Gastroesophageal sphincter (tissue), 4 donors: ENCODE measurements at regions not wholly inside any gene's neighbourhood (a gene's known extent, or its start where the extent isn't known, plus 50 kb on each side); places are given as distances from the start of the nearest gene placed in this dataset.

Experiments used
- ATAC-seq: fragments of 150-250 bp; one replicate; pipeline ENCODE4 v1.9.1; 2016; ENCODE audit warnings: mild to moderate bottlenecking, moderate library complexity
- H3K27ac ChIP-seq, 4 donors: fragments of 200-600 bp; sonication (generic) in 3 of 4; 1 replicate in 3 of 4; 2 replicates in 1 of 4; pipeline ENCODE4 v1.5.1; 2016 to 2019
- H3K27me3 ChIP-seq: fragments of 200-600 bp; sonication (generic); one replicate; pipeline ENCODE4 v1.5.1; 2019
- H3K36me3 ChIP-seq, 2 donors: fragments of 200-600 bp; sonication (generic); one replicate each; pipeline ENCODE4 v1.5.1; 2019; ENCODE audit warnings: control low read depth in 1 of 2
- H3K4me1 ChIP-seq, 3 donors: fragments of 200-600 bp; sonication (generic); 1 replicate in 2 of 3; 2 replicates in 1 of 3; pipeline ENCODE4 v1.5.1; 2016 to 2019; ENCODE audit warnings: control low read depth in 2 of 3
- H3K4me3 ChIP-seq, 2 donors: fragments of 200-600 bp; sonication (generic); one replicate each; pipeline ENCODE4 v1.5.1; 2019; ENCODE audit warnings: mild to moderate bottlenecking in 1 of 2, moderate library complexity in 1 of 2
- H3K9me3 ChIP-seq, 3 donors: fragments of 200-600 bp; sonication (generic); one replicate each; pipeline ENCODE4 v1.5.1; 2017 to 2019; ENCODE audit warnings: control low read depth in 2 of 3
- EP300 ChIP-seq: sonication (generic); formaldehyde crosslinking; IDR thresholded peaks from one replicate; pipeline ENCODE4 v1.6.1; 2017; ENCODE audit warnings: antibody characterized with exemption, mild to moderate bottlenecking
- POLR2A ChIP-seq, 2 donors: fragments of 450-650 bp; IDR thresholded peaks; one replicate each; pipeline ENCODE4 v1.6.1; 2017; ENCODE audit warnings: antibody characterized with exemption in 2 of 2, mild to moderate bottlenecking in 2 of 2, moderate library complexity in 1 of 2
- POLR2AphosphoS5 ChIP-seq: sonication (generic); formaldehyde crosslinking; IDR thresholded peaks from one replicate; pipeline ENCODE4 v1.6.1; 2017; ENCODE audit warnings: antibody characterized with exemption
- WGBS, 2 donors: methylation state at CpG; one replicate each; pipeline ENCODE4 v1.1.5; 2018; ENCODE audit warnings: low coverage in 1 of 2; 5-methylcytosine and 5-hydroxymethylcytosine counted together
- TF ChIP-seq, protein P1 (sequence below), 4 experiments: fragments of 200-600 bp in 2 of 4; fragments of 450-650 bp in 2 of 4; sonication (generic) in 1 of 4; IDR thresholded peaks; one replicate each; pipeline ENCODE4 v1.5.1; 2017 to 2019; ENCODE audit warnings: antibody characterized with exemption in 4 of 4, mild to moderate bottlenecking in 2 of 4, moderate library complexity in 2 of 4

- Histone ChIP-seq H3K36me3 (no peaks in the 10 kb centered on the region), H3K4me3 (no peak overlapping the region), H3K27me3 (peaks cover 7% of the 10 kb centered on the region), H3K4me1 (no peaks in the 10 kb centered on the region), H3K27ac (no peak overlapping the region), H3K9me3 (no peaks in the 10 kb centered on the region)
- WGBS, 2 donors, result 100% methylated on average over 1 of the region's 8 CpGs; no CpG with 5 or more reads in 1 of the 2 donors
- TF ChIP-seq POLR2A (IDR thresholded peaks at IDR 0.05) (no peak), POLR2AphosphoS5 (no peak), EP300 (no peak)
- no peak for ATAC-seq
Observed at GRCh38 chr10:42999385-43000020, 77.4 kb upstream of the RET start.

- no peaks in the 10 kb centered on the region for H3K36me3 ChIP-seq
- no peak overlapping the region for H3K27ac ChIP-seq
- peaks cover 7% of the 10 kb centered on the region for H3K27me3 ChIP-seq
- ATAC-seq, result no peak
- TF ChIP-seq POLR2AphosphoS5, result no peak
- H3K4me1 ChIP-seq, result no peaks in the 10 kb centered on the region
- H3K4me3 ChIP-seq, result no peak overlapping the region
- WGBS, 2 donors, result no CpG with 5 or more reads among the region's 3 CpGs
- H3K9me3 ChIP-seq, result no peaks in the 10 kb centered on the region
Observed at GRCh38 chr10:43000021-43000411, 76.9 kb upstream of the RET start.

DNA sequence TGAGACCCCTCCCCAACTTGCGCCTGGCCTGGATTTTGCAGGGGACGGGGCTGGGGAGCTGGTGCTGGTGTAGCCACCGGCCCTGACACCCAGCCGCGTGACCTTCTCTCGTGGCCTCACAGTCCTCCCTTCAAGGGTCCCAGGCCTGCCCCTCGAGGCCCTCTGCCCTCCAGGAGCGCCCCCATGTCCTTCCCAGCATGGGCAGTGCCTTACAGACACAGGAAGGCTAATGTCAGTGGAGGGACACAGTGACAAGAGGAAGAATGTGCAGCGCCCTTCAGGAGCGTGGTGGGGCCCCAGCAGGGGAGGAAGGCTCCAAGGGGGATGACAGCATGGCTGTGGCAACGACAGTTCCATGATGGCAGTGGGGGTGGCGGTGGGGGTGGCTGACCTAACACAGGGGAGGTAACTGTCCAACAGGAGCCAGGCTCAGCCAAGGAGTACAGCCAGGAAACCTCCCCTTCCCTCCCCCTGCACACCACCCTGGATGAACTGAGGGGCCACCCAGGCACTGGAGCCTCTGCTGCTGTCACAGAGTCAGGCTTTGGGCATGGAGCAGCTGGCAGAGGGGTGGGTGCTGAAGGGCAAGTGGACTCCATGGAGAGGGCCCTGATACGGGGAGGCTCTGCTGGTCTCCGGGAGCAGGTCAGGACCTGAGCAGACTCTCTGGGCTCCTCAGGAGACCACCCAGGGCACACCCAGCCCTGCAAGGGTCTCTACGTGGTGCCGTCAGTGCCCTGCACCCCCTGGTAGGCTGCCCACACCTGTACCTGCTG, 76.0 kb upstream of the RET start:
- Histone ChIP-seq H3K36me3 (no peaks in the 10 kb centered on the region), H3K4me3 (no peak overlapping the region), H3K9me3 (no peaks in the 10 kb centered on the region), H3K27me3 (peaks cover 7% of the 10 kb centered on the region), H3K4me1 (no peaks in the 10 kb centered on the region), H3K27ac (no peak overlapping the region)
- WGBS, 2 donors, result 77% methylated on average over 6 of the region's 16 CpGs; no CpG with 5 or more reads in 1 of the 2 donors
- no peak for TF ChIP-seq POLR2A (IDR thresholded peaks at IDR 0.05)
- no peak for ATAC-seq

- no CpG with 5 or more reads among the region's 3 CpGs for WGBS, 2 donors
- TF ChIP-seq POLR2A (IDR thresholded peaks at IDR 0.05), result no peak
- H3K27ac ChIP-seq, result no peak overlapping the region
- no peak for ATAC-seq
- no peak overlapping the region for H3K4me3 ChIP-seq
- no peaks in the 10 kb centered on the region for H3K36me3 ChIP-seq
- H3K4me1 ChIP-seq, result no peaks in the 10 kb centered on the region
- H3K27me3 ChIP-seq, result peaks cover 7% of the 10 kb centered on the region
- no peaks in the 10 kb centered on the region for H3K9me3 ChIP-seq
Observed at GRCh38 chr10:43001427-43001795, 75.5 kb upstream of the RET start.

DNA sequence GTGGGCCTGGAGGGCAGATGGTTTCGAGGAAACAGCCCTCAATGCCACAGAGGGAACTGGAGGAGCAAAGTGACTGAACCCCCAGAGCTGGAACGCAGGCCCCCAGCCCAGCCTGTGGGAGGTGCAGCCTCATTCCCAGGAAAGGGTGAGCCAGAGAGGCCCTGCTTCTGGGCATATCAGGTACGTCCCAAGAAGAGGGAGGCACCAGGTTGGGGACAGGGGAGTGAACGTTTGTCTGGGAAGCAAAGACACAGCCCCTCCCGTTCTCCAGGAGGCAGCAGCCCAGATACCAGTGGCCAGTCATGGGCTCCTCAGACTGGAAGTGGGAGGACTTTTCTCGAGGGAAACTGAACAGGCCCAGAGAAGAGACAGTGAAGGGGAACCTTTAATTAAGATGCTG, 74.3 kb upstream of the RET start:
- peaks cover 7% of the 10 kb centered on the region for H3K27me3 ChIP-seq
- H3K27ac ChIP-seq, result no peak overlapping the region
- ATAC-seq, result no peak
- H3K4me1 ChIP-seq, result no peaks in the 10 kb centered on the region
- TF ChIP-seq, protein P1, sequence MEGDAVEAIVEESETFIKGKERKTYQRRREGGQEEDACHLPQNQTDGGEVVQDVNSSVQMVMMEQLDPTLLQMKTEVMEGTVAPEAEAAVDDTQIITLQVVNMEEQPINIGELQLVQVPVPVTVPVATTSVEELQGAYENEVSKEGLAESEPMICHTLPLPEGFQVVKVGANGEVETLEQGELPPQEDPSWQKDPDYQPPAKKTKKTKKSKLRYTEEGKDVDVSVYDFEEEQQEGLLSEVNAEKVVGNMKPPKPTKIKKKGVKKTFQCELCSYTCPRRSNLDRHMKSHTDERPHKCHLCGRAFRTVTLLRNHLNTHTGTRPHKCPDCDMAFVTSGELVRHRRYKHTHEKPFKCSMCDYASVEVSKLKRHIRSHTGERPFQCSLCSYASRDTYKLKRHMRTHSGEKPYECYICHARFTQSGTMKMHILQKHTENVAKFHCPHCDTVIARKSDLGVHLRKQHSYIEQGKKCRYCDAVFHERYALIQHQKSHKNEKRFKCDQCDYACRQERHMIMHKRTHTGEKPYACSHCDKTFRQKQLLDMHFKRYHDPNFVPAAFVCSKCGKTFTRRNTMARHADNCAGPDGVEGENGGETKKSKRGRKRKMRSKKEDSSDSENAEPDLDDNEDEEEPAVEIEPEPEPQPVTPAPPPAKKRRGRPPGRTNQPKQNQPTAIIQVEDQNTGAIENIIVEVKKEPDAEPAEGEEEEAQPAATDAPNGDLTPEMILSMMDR (IDR thresholded peaks at IDR 0.05), result no peak
- TF ChIP-seq EP300 (no peak), POLR2A (IDR thresholded peaks at IDR 0.05) (no peak)
- 40% methylated on average over 6 of the region's 6 CpGs; no CpG with 5 or more reads in 1 of the 2 donors for WGBS, 2 donors
- peaks cover 0 to under 1% (median 0%) of the 10 kb centered on the region in 3 donors for H3K9me3 ChIP-seq
- no peak overlapping the region for H3K4me3 ChIP-seq
- no peaks in the 10 kb centered on the region for H3K36me3 ChIP-seq

DNA sequence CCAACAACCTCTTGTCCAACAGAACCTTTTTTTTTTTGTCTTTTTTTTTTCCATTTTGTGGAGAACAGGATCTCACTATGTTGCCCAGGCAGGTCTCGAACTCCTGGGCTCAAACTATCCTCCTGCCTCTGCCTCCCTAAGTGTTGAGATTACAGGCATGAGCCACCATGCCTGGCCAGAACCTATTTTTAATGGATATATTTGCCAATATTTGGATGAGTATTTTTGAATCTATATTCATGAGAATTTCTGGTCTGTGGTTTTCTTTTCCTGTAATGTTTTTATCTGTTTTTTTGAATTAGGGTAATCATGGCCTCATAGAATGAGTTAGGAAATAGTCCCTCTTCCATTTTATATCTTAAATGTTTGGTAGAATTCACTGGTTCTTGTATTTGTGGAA, 70.4 kb upstream of the RET start:
- TF ChIP-seq POLR2A (IDR thresholded peaks at IDR 0.05) (no peak), EP300 (no peak), POLR2AphosphoS5 (no peak)
- TF ChIP-seq, protein P1 (IDR thresholded peaks at IDR 0.05), result no peak
- H3K27ac ChIP-seq, result no peak overlapping the region
- peaks cover 0 to 28% (median 0%) of the 10 kb centered on the region in 3 donors for H3K9me3 ChIP-seq
- H3K4me1 ChIP-seq, result no peaks in the 10 kb centered on the region
- no peaks in the 10 kb centered on the region for H3K36me3 ChIP-seq
- no peak overlapping the region for H3K4me3 ChIP-seq
- H3K27me3 ChIP-seq, result no peaks in the 10 kb centered on the region
- ATAC-seq, result no peak
- WGBS, 2 donors, result 63 to 80% methylated on average over 1 of the region's 1 CpG

DNA sequence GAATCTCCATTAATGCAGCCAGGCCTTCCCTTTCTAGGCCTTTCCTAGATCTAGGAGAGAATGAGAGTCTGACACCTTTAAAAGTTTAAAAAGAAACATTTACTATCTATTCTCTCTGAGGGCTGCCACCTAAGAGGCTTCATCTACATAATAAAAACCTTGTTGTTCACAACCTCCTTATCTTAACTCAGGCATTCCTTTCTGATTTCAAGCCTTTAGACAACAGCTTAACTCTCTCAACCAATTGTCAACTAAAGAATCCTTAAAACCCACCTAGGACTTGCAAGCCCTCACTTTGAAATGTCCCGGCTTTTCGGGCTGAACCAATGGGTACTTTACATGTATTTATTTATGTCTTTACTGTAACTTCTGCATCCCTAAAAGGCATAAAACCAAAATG, 64.3 kb upstream of the RET start:
- TF ChIP-seq POLR2AphosphoS5 (no peak), EP300 (no peak), POLR2A (IDR thresholded peaks at IDR 0.05) (no peak)
- TF ChIP-seq, protein P1 (IDR thresholded peaks at IDR 0.05), result no peak
- Histone ChIP-seq H3K4me3 (no peak overlapping the region), H3K36me3 (no peaks in the 10 kb centered on the region), H3K4me1 (no peaks in the 10 kb centered on the region), H3K9me3 (peaks cover 0 to 49% (median 0%) of the 10 kb centered on the region in 3 donors), H3K27ac (no peak overlapping the region), H3K27me3 (no peaks in the 10 kb centered on the region)
- 87% methylated on average over 2 of the region's 2 CpGs; no CpG with 5 or more reads in 1 of the 2 donors for whole genome bisulfite sequencing, 2 donors
- ATAC-seq, result no peak
